SU-DHL-6 (cell line): ENCODE measurements at regions not wholly inside any gene's neighbourhood (a gene's known extent, or its start where the extent isn't known, plus 50 kb on each side); places are given as distances from the start of the nearest gene placed in this dataset.

Experiments
- CTCF ChIP-seq: fragments of 200-600 bp; sonication (generic); IDR thresholded peaks from one replicate; pipeline ENCODE4 v1.5.1; 2017; ENCODE audit warnings: antibody characterized with exemption, mild to moderate bottlenecking, low read length, moderate library complexity; ENCODE audit not compliant: insufficient read depth, poor library complexity, severe bottlenecking
- EZH2phosphoT487 ChIP-seq: fragments of 200-600 bp; sonication (generic), shearing (Covaris generic); conservative IDR thresholded peaks from 2 replicates; pipeline ENCODE4 v1.6.1; 2018; ENCODE audit warnings: mild to moderate bottlenecking, antibody characterized with exemption, low read length, moderate library complexity, mixed read lengths

- TF ChIP-seq CTCF (no peak), EZH2phosphoT487 (no peak)
These were observed 221.5 kb upstream of the MPDZ start for GRCh38 chr9:13501018-13501417.
